ENCODE measurements at regions not wholly inside any gene's neighbourhood (a gene's known extent, or its start where the extent isn't known, plus 50 kb on each side); places are given as distances from the start of the nearest gene placed in this dataset.

DNA sequence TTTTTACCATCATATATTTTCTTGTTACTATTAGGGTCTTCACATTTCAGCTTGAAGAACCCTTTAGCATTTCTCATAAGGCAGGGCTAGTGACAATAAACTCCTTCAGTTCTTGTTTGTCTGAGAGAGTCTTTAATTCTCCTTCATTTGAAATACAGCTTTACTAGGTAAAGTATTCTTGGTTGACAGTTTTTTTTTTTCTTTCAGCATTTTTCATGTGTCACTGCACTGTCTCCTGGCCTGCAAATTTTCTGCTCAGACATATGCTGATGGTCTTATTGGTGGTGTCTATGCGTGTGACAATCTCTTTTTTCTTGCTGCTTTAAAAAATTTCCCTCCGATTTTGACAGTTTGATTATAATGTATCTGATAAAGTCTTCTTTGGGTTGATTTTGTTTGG, 399.9 kb downstream of the SH3GL2 start:
- no peak for DNase-seq

DNA sequence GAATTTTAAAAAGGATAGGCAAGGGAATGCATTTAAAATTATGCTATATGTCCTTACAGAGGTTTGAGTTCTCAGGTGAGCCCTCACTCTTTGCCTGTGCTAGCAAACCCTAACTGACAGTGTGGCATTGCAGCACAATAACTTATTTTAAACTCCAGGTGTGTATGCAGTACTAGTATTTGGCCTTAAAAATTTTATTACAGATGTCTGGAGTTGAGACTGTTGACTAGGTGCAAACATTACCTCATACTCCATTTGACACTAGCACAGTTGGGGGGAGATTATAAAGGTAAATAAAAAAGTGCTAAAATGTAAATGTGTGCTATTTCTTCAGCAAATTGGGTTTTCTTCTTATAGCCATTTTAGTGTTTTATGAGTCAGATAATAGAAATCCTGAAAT, 407.7 kb downstream of the SH3GL2 start:
- DNase-seq, result no peak

DNA sequence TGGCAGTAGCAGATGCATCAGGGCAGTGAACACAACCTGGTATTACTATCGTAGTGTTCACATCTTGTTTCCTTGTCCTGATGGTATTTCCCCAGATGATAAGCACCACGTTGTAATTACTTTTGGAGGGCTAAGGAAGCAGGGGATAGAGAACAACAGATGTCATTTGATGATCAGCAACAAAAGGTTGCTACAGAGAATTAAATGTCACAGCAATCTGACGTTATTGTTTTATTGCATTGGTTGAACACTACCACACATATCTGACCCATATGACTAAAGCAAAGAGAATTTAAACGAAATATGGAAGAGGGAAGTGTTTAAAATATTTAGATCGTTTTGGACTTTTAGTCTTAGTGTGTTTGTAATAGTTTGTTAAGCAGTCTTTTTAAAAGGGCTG, 408.3 kb downstream of the SH3GL2 start:
- no peak for DNase-seq

GRCh38 chr9:17988489-17988888, 409.6 kb downstream of the SH3GL2 start:
- DNase-seq, result no peak

DNA sequence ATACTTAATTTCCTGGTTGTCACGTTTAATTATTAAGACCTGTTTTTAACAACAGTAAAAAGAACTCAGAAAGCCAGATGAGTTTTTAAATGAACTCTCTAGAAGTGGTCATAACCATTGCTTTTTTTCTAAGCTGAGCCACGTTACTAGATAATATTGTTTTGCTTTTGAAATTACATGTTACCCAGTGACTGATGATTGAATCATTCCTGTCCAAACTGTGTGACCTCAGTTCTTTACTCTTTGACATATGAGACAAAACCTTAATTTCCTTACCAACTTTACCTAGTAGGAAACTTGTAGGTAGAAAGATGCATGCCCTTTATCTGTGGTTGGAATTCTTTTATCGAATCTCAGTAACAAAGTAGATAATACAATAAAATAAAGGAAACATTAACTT, 411.7 kb downstream of the SH3GL2 start:
- no peak for DNase-seq

DNA sequence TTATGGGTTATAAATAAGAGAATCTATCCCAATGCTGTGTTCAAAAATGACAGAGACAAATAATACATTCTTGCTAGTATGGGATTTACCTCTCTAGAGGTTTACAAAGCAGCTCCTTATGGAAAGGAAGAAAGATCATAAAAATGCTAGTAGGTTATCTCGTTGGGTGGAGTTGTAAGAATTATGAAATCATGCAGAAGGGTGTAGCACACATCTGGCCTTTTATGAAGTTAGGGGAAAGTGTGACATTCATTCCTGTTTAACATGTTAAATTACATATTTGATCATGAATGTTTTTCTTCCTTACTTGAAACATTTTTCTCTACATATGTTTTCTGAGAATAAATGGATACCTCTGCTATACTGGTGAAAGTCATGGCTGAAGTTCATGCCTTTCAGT, 414.2 kb downstream of the SH3GL2 start:
- DNase-seq, result no peak

DNA sequence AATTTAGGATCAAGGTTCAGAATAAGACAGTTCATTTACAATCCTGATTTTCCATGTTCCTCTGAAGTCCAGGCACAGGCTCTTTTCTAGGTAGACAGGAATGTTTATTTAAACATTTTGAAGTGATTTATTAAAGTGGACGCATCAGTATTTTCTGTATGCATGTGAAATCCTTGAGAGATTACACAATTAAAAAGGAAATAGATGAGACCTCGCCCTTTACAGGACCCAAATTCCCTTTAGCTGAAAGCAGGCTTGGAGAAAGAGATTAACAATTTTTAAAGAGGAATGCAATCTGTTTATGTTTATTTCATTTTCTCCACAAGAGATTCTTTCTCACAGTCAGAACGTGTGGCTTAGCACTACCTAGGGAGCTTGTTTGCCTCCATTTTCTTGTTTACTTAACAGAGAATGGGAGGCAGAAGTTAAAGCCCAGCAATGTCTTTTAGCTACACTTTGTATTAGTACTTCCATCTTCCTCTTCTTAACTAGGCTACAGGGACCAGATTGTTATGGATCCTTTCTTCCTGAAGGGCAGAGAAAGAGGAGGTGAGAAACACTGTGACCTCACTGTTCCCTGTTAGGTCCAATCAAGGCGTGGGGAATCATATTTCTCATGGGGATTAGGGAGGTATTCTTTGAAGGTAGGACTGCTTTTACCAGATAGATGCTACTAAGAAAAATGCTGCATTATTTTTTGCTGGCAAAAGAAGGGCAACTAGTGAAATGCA, 416.0 kb downstream of the SH3GL2 start:
- DNase-seq, result no peak

DNA sequence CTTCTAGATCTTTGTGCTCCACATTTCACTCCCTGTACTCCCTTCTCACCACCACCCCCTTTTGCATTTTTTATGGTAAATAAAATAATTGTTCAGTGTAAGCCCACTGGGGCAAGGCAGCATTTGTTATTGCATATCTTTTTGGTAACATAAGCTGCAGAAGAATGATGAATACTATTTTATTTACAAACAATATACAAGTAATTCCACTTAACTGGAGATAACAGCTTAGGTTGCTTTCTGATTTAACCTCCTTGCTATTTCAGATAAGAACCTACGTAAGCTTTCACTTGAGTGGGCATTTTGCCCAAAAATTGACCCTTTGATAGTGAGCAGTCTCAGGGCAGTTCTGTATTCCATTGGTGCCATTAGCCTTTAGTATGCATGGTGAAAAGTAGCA, 417.9 kb downstream of the SH3GL2 start:
- no peak for DNase-seq

DNA sequence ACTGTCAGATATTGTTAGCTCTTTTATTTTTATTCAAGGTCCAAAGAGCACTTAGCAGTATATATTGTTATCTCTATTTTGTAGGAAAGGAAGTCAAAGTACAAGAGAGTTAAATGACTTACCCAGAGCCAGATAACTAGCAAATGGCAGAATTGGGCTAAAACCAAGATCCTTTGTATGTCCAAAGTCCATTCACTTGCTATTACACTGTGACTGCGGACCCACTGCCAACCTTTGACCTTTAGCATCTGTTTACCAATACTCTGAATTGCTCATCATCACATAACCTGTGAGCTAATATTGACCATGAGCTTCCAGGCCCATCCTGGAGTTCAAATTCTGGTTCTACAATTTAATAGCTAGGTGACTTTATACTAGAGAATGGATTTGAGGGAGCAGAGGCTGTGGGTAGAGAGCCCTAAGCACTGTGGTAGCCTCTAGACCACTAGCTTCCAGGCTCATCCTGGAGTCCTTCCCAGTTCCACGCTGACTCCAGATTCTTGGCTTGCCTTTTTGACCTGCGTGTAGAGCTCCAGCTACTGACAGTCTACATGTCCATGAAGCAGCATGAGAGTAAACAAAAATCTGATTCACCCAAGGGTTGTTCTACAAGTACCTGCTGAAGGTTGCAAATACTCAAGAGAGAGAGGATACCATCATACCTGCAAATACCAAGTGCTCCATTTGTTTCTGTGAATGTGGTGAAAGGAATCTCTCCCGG, 424.0 kb downstream of the SH3GL2 start:
- no peak for DNase-seq

- no peak for DNase-seq
Observed at GRCh38 chr9:18006591-18006990, 427.7 kb downstream of the SH3GL2 start.

DNA sequence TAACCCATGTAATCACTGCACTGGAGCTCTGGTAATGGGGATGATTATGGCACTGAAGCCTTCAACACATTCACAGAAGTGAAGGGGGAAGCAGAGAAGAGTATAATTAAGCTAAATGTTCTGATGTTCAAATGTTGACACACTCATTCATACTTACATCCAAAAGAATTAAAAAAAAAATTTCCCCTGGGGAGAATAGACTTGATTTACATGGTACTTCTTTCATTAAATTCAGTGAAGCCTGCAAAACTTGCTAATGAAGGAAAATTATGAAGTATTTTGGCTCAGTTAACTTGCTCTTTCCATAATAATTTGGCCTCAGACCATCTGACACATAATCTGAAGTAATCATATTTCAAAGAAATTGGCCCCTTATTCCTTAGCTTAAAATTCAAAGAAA, 428.8 kb downstream of the SH3GL2 start:
- DNase-seq, result no peak

DNA sequence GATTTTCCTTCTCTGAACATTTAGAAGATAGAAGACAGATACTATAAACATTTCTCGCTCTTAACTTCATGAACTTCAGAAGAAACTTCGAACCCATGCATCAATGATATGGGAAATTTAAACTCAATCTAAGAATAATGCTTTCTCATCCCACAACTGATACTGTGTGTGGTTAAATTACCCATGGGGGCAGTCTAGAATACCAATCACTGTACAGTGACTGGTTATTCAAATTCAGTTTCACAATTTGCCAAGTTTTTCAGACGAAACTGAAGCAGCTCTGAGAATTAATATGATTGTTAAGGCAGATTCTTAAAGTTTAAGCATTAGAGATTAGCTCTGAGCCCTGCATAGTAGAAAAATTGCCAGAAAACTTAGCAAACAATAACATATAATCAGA, 431.0 kb downstream of the SH3GL2 start:
- DNase-seq, result no peak

GRCh38 chr9:18010492-18010891, 431.6 kb downstream of the SH3GL2 start:
- no peak for DNase-seq

- DNase-seq, result no peak
Observed at GRCh38 chr9:18012170-18012569, 433.3 kb downstream of the SH3GL2 start.

DNA sequence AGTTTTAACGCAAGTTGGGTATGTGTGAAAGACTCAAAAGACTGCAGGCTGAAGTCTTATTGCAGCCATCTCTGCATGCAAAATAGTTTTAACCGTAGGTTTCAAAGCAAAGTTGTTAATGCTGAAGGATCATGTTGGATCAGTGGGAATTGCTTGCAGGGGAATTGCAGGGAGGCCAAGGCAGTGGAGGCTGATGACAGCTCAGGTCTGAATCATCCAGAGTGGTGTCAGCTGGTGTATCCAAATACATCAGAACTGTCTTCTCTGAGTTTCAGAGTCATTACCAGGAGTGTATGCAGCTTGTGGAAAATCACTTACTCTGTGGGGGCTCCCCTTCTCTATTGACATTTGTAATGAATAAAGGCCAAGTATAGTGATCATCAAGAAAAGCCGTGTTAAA, 435.7 kb downstream of the SH3GL2 start:
- no peak for DNase-seq

DNA sequence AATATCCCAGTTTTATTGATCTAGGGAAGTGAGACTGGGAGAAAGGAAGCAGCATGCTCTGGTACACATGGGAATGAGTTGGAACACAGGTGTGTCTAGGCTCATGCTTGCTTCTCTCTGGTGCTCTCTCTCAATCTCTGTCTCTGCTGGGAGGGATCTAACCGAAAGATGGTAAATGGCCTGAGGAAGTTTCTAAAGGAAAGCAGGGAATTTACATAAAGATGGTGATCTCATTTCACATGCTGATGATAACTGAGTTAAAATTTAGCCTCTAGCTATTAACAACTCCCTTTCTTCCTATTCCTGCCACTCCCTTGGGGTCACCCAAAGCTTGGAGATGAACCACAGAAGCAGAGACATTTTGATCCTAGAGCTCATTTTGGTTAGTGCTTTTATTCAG, 436.2 kb downstream of the SH3GL2 start:
- no peak for DNase-seq

- no peak for DNase-seq
Observed at GRCh38 chr9:18017136-18017535, 438.3 kb downstream of the SH3GL2 start.

DNA sequence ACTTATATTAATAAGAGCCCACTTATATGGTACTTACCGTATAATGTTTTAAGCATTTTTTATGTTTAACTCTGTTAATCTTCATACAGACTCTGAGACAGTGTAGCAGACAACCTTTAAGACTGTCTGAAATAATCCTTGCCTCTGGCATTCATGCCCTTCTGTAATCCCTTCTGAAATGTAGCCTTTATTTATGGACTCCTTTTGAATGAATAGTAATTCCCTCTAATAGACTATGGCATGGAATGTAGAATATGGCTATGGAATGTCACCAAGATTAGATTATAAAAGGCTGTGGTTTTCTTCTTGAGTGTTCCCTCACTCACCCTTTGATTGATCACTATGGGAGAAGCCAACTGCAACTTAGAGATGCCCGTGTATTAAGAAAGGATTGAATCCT, 439.4 kb downstream of the SH3GL2 start:
- DNase-seq, result no peak

GRCh38 chr9:18018661-18019060, 439.8 kb downstream of the SH3GL2 start:
- no peak for DNase-seq

GRCh38 chr9:18020121-18020745, 441.4 kb downstream of the SH3GL2 start:
- no peak for DNase-seq

DNA sequence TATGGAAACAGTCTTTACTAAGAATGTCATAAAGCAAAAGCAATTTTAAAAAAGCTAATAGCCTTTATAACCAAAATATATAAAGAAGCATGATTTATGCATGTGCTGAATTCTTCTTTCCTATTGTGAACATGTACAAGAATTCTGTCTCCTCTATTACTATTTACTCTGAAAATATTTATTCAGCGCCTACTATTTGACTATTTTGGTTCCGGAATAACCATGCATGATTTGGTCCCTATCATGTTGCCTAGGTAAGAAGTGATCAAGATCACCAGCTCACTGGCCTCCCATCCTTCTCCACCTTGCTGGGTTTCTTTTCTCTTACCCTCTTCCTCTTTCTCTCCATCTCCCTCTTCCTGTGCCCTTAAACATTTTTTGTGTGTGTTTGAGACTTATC, 443.8 kb downstream of the SH3GL2 start:
- no peak for DNase-seq

DNA sequence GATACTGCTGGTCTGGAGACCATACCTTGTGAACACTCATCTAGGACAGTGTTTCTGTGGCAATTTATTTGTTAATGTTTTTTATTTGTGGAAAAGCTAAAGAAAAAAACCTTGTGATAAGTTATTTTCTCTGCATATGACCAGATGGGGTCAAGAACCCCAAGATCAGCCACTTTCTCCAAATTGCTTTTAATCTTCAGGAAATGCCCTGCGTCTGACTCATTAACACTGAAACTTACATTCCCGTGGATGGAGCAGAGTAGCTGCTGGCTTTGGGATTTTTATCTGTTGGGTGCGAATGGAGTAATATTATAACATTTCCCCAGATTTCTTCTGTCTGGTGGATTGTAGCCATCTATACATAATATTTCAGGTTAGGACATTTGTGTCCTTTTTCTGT, 444.5 kb downstream of the SH3GL2 start:
- DNase-seq, result no peak

DNA sequence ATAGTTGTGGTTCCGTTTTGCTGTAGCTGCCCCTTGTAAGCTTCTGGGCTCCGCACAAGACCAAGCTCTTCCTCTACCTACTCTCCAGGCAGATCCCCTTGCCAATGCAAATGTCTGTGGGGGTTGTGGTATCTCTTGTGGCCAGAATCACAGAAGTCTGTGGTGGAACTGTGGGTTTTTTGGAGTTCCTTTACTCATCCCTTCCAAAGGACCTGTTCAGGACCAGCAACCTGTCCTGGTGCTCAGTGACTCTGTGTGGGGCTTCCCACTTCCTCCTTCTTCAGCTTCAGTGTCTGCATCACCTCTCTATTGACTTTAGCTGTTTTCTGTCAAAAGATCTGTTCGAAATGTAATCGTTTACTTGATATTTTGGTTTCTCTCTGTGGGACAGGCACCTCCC, 441.3 kb upstream of the ADAMTSL1 start:
- no peak for DNase-seq

DNA sequence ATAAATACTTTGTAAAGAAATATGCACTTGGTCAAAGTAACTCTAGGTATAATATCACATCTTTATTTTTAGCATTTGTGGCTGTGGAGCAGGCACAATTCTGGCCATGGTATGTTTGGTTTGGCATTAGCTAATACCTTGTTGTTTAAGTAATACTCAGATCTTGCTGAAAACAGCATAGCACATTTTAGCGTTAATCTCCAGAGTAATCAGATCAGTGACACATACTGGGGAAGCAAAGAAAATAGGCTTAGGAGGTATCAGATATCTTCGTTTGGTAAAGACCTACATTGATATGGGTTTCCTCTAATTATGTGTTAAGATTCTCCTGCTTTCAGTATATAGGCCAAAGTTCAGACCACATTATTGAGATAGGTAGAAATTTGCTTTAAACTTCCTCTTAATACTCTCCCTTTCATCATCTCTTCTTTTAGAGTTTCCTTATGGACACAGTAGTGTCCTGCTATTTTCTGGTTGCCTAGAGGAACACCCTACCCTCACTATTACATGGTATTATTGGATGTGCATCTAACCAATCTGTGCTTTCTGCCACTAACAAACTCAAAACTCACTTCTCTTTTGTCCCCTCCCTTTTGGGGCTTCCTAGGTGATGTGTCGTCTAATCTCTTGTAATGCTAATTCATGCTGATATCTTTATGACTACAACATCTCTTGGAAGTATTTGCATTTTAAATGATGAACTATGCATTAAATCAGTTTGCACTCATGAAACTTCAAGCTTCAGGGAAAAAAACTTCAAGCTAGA, 437.3 kb upstream of the ADAMTSL1 start:
- no peak for DNase-seq

Data from right hindlimb (tissue), 1 donor.